Type B pancreatic cell (in vitro differentiated cells): ENCODE measurements at regions not wholly inside any gene's neighbourhood (a gene's known extent, or its start where the extent isn't known, plus 50 kb on each side); places are given as distances from the start of the nearest gene placed in this dataset.

Experiments
- DNase-seq: peaks from one replicate; pipeline ENCODE4 v3.0.0; 2021; ENCODE audit warnings: mixed read lengths; ENCODE audit not compliant: unreplicated experiment; ENCODE audit errors: extremely low spot score
- H3K27ac Mint-ChIP-seq: 2 replicates; pipeline ENCODE4 v1.8.0; 2021; ENCODE audit warnings: mild to moderate bottlenecking, mixed read lengths
- H3K27me3 Mint-ChIP-seq: 2 replicates; pipeline ENCODE4 v1.8.0; 2021; ENCODE audit warnings: mixed read lengths
- H3K36me3 Mint-ChIP-seq: 2 replicates; pipeline ENCODE4 v1.8.0; 2021; ENCODE audit warnings: mixed read lengths
- H3K4me1 Mint-ChIP-seq: one replicate; pipeline ENCODE4 v1.8.0; 2021; ENCODE audit warnings: mixed read lengths; ENCODE audit not compliant: unreplicated experiment
- H3K4me3 Mint-ChIP-seq: 2 replicates; pipeline ENCODE4 v1.8.0; 2021; ENCODE audit warnings: mild to moderate bottlenecking, mixed read lengths
- H3K9me3 Mint-ChIP-seq: 2 replicates; pipeline ENCODE4 v1.8.0; 2021; ENCODE audit warnings: mixed read lengths
- TF ChIP-seq, protein P1 (sequence below): fragments of 200-600 bp; sonication (generic); conservative IDR thresholded peaks from 2 replicates; pipeline ENCODE4 v1.5.0; 2021; ENCODE audit warnings: antibody characterized with exemption, mild to moderate bottlenecking

GRCh38 chr7:10685040-10685439, 288.6 kb upstream of the PHF14 start:
- Mint-ChIP-seq H3K4me3 (no peak overlapping the region), H3K27ac (no peak overlapping the region), H3K4me1 (no peaks in the 10 kb centered on the region), H3K36me3 (no peaks in the 10 kb centered on the region), H3K9me3 (no peaks in the 10 kb centered on the region), H3K27me3 (no peaks in the 10 kb centered on the region)
- no peak for DNase-seq
- TF ChIP-seq, protein P1, sequence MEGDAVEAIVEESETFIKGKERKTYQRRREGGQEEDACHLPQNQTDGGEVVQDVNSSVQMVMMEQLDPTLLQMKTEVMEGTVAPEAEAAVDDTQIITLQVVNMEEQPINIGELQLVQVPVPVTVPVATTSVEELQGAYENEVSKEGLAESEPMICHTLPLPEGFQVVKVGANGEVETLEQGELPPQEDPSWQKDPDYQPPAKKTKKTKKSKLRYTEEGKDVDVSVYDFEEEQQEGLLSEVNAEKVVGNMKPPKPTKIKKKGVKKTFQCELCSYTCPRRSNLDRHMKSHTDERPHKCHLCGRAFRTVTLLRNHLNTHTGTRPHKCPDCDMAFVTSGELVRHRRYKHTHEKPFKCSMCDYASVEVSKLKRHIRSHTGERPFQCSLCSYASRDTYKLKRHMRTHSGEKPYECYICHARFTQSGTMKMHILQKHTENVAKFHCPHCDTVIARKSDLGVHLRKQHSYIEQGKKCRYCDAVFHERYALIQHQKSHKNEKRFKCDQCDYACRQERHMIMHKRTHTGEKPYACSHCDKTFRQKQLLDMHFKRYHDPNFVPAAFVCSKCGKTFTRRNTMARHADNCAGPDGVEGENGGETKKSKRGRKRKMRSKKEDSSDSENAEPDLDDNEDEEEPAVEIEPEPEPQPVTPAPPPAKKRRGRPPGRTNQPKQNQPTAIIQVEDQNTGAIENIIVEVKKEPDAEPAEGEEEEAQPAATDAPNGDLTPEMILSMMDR, result no peak

DNA sequence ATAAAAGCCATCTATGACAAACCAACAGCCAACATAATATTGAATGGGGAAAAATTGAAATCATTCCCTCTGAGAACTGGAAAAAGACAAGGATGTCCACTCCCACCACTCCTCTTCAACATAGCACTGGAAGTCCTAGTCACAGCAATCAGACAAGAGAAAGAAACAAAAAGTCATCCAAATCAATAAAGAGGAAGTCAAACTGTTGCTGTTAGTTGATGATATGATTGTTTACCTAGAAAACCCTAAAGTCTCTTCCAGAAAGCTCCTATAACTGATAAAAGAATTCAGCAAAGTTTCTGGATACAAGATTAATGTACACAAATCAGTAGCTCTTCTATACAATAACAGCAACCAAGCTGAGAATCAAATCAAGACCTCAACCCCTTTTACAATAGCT, 285.1 kb upstream of the PHF14 start:
- H3K9me3 Mint-ChIP-seq, result no peaks in the 10 kb centered on the region
- H3K27me3 Mint-ChIP-seq, result no peaks in the 10 kb centered on the region
- DNase-seq, result no peak
- no peaks in the 10 kb centered on the region for H3K36me3 Mint-ChIP-seq
- H3K27ac Mint-ChIP-seq, result no peak overlapping the region
- H3K4me3 Mint-ChIP-seq, result no peak overlapping the region
- H3K4me1 Mint-ChIP-seq, result no peaks in the 10 kb centered on the region
- TF ChIP-seq, protein P1, result no peak

DNA sequence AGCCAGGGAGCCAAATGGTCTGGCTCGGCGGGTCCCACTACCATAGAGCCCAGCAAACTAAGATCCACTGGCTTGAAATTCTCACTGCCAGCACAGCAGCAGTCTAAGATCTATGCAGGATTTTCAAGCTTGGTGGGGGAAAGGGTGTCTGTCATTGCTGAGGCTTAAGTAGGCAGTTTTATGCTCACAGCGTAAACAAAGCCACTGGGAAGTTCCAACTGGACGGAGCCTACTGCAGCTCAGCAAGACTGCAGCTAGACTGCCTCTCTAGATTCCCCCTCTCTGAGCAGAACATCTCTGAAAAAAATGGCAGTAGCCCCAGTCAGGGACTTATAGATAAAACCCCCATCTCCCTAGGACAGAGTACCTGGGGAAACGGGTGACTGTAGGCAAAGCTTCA, 277.6 kb upstream of the PHF14 start:
- no peak for DNase-seq

GRCh38 chr7:10703059-10703458, 270.6 kb upstream of the PHF14 start:
- DNase-seq, result no peak
- Mint-ChIP-seq H3K4me3 (no peak overlapping the region), H3K36me3 (no peaks in the 10 kb centered on the region), H3K9me3 (no peaks in the 10 kb centered on the region), H3K4me1 (no peaks in the 10 kb centered on the region), H3K27me3 (no peaks in the 10 kb centered on the region), H3K27ac (no peak overlapping the region)
- TF ChIP-seq, protein P1, result no peak

More for the DNA sequence above, 277.6 kb upstream of the PHF14 start:
- Mint-ChIP-seq H3K27me3 (no peaks in the 10 kb centered on the region), H3K9me3 (no peaks in the 10 kb centered on the region), H3K4me3 (no peak overlapping the region), H3K27ac (no peak overlapping the region), H3K4me1 (no peaks in the 10 kb centered on the region), H3K36me3 (no peaks in the 10 kb centered on the region)
- TF ChIP-seq, protein P1, result no peak

GRCh38 chr7:10703981-10704380, 269.7 kb upstream of the PHF14 start:
- Mint-ChIP-seq H3K4me3 (no peak overlapping the region), H3K27me3 (no peaks in the 10 kb centered on the region), H3K4me1 (no peaks in the 10 kb centered on the region), H3K9me3 (no peaks in the 10 kb centered on the region), H3K36me3 (no peaks in the 10 kb centered on the region), H3K27ac (no peak overlapping the region)
- no peak for DNase-seq
- TF ChIP-seq, protein P1, result no peak

- H3K4me3 Mint-ChIP-seq, result no peak overlapping the region
- H3K27me3 Mint-ChIP-seq, result no peaks in the 10 kb centered on the region
- no peaks in the 10 kb centered on the region for H3K4me1 Mint-ChIP-seq
- no peak for DNase-seq
- no peak overlapping the region for H3K27ac Mint-ChIP-seq
- no peaks in the 10 kb centered on the region for H3K9me3 Mint-ChIP-seq
- TF ChIP-seq, protein P1, result no peak
- H3K36me3 Mint-ChIP-seq, result no peaks in the 10 kb centered on the region
These were observed 269.0 kb upstream of the PHF14 start for GRCh38 chr7:10704653-10705052.
